NCI-H187 treated with DMSO at 0.1 percent for 48 hours (cell line): ENCODE measurements at regions not wholly inside any gene's neighbourhood (a gene's known extent, or its start where the extent isn't known, plus 50 kb on each side); places are given as distances from the start of the nearest gene placed in this dataset.

Experiments used
- DNase-seq: peaks from one replicate; lab custom pipeline; 2025; lab: John Stamatoyannopoulos, UW

DNA sequence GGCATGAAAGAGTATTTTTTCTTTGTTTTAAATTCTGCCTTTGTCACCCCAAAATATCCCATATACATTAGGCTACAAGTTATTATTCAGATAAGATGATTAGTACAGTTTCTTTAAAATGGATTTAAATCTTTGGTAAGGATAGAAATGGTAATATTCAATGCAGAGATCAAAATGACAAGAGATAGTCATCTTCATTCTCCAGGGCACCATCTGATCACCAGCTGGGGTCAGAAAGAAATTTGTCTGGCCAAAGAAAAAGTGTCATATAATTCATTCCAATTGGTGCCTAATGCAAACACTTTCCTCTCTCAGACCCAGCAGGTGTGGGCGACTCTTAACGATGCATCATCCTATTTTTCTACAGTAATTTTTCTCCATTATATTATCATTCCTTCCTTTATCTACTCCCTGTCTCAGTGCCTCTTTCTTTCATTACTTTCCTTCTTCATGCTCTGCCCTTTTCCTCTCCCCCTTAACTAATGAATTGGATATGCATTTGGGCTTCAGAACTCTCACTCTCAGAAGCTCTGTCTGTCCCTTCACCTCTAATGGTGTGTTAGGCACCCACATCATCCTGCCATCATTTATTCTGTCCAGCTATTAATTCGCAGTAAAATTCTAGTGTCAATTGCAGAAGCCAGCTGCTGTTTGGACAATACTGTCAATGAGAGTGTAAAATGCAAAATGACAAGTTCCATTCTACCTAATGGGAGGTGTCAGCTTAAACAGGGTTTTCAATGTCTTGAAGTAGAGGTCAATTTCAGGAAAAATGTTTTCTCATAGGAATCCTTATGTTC lies 570.5 kb downstream of the TDRD15 start:
- no peak for DNase-seq

DNA sequence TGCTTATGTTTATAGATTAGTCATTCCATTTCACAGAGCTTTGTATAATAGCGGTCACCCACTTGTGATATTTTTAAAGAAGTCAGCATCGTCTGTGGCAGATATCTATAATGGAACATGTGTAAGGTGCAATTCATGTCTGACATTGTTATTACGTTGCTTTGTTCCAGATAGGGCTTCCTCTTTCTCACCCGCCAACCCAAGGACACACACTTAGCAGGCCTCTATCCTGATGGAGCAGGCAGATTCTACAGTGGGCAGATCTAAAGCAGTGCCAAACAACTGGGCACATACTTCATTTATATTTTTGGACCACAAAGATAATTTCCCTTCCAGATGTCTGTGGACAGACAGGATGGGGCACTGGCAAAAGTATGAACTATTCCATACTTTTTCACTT lies 573.1 kb downstream of the TDRD15 start:
- no peak for DNase-seq

DNA sequence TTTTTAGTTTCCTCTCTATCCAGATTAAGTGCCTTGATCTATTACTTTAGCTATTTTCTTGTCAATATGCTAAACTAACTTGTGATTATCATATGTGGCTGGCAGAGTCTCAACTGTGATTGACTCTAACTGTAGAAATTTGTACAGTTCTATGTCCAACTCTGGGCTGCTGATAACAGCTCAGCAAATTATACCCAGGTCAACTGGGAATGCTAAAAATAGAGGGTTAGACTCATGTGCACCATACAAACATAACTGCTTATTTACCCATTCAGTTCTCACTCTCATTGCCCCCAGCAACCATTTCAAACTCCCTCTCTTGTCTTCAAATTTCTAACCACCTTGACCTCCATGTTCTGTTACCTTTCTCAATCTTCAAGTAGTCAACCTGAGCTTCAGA lies 576.9 kb downstream of the TDRD15 start:
- no peak for DNase-seq

DNA sequence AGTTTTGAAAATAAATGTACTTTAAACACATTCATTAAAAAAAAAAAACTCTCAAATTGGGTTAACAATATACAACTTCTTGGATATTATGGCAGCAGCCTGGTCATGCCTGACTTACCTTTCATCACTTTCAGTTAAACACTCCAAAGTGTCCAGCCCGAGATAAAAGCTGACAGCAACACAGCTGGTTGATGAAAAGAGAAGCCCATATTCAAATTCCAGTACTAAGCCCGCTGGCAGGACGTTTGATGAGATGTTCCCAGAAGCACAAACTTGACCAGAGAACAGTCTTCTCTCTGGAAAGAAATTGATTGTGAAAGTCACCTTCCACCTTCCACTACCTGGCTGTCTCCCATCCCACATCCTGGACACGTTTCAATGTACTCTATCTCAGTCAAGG lies 586.3 kb downstream of the TDRD15 start:
- no peak for DNase-seq

DNA sequence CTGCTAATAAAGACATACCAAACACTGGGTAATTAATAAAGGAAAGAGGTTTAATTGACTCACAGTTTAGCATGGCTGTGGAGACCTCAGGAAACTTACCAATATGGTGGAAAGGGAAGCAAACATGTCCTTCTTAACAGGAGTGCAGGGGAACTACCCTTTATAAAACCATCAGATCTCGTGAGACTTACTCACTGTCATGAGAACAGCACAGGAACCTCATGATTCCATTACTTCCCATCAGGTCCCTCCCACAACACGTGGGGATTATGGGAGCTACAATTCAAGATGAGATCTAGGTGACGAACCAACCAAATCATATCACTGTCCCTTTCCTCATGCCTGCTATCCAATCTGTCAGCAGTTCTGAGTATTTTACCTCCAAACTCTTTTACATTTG lies 586.7 kb downstream of the TDRD15 start:
- no peak for DNase-seq

DNA sequence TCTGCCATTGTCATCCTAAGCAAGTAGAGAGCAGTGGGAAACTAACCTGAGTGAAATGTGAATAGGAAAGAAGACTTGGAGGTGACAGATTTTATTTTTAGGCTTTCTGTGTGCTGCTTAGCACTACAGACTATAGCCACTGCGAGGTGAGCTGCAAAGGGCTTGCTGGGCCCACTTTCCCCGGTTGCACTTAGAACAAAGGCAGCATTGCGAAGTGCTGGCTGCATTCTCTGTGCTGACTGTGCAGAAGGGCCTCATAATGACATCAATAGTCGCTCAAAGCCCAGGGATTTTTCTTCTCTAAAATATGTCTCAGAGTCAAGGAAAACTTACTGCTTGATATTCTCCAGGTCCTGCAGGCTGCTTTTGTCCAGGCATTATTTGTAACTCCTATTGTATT lies 592.1 kb downstream of the TDRD15 start:
- DNase-seq: no peak

DNA sequence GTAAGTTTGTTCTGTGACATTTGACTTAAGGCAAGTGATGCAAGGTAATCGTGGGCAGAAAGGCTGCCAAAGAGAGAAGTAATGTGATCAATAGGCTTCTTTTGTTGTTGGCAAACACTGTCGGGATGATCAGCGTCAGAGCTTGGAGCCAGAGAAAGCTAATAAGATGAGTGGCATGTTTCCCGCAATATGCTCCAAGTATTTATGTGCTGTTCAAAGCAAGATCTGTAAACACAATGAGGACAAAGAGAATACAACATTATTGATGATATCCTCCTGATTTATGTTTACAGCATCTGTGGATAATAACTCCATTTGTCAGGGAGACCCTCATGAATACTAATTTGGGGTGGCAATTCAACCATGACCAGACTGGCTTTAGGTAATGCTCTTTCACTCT lies 603.3 kb downstream of the TDRD15 start:
- DNase-seq: no peak

DNA sequence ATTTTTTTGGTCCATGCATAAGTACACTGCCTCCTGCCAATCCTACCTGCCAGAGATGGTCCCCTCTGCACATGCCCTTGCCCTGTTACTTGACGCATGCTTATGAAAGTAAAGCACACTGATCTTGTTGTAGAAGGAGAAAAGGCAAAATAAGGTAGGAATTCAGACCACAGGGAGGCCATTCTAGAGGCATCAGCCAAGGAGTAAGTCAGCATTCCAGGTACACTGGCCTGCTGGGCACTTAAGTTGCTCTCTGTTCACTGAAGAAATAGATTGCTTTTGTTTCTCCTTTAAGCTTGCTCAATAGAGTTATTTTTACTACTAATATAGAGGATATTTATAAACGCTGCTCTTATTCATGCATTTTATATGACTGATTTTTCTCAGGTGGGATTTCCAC lies 604.4 kb downstream of the TDRD15 start:
- DNase-seq: no peak

DNA sequence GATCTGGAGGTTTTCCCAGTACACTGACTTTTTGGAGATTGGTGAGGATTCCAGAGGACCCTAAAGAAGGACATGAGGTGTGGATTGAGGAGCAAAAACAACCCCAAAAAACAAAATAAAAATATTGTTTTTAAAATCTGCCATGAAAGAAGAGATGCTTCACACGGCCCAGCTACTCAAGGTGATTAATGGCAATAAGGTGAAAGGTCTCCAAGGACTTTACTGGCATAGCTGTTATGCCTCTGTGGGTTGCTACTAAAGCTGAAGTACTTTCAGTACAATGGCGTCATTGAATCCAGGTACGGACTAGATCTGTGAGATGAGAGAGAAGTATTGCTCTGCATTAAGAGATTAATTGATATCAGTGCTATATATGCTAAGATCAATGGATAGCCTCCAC lies 606.4 kb downstream of the TDRD15 start:
- DNase-seq: no peak

DNA sequence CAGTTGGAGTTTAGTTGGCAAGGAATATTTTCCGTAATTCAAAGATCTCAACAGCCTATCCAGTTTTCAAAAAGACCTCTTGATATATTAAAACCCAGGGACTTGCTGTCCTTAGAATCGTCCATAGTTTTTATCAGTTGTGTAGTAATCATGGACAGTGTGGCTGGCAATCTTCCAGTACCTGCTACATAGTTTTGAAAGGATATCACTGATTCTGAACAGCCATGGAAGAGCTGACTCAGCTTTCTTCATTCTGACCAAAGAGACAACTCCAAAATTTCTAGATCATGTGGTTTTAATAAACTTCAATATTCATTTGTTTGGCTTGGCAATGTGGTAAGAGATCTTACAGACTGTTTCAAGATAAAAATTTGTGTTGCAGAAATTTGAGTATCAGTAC lies 616.7 kb downstream of the TDRD15 start:
- DNase-seq: no peak

DNA sequence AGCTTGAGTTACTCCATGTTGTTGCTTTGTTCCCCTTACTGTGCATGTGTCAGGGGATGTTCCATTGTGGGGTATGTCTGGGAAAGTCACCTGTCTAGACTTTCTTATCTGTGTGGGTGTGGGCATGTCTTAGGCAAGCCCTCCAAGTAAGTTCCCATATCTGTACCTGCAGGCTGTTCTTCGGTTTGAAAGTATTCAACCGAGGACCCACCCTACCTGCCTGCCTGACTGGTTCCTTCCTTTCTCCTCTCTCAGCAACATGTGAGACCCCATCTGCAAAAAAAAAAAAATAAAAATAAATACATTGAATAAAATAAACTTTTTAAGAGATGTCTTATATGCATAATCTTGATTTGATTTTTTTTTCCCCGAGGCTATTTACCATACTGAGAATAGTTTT lies 622.7 kb downstream of the TDRD15 start:
- no peak for DNase-seq

DNA sequence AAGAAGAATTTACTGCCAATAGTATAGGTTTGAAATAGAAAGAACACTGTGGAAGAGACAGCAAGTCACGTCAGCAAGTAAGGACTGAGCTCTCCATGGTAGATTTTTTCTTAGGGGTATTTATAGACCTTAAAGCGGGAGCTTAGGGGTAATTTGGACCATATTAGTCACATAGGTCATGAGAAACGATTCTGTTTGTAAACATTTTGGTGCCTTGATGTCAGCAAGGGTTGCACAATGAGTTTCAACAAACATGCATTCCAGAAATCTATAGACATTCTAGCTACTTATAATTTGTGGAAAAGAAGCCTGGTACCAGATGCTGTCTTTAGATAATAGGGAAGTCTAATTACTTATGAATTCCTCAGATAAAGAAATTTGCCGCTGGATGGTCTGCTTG lies 624.7 kb downstream of the TDRD15 start:
- DNase-seq: no peak

DNA sequence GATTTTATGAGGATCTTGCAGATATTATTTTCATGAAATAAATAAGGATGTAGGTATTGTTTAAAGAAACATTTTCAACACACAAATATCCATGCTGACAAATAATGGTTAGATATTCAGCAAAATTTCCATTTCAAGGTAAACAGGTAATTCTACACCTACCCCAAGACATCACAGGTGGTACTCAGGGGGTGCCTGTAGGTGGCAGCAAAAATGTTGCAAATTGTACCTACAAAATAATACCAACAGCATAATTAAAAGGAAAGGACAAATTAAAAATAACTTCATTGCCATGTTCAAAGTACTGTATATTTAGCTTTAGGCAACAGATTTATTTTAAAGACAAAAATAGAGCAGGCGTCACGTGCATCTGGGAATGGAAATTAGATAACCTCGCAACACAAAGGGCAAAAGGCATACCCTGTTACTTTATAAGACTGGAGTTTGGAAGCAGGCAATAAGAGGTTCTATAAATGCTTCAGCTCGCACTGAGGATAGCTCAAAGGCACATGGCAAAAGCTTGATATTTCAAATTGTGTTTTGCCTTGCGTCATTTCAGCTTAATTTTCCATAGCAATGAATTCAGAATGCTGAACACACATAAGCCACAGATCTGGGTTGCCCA lies 630.5 kb downstream of the TDRD15 start:
- no peak for DNase-seq

DNA sequence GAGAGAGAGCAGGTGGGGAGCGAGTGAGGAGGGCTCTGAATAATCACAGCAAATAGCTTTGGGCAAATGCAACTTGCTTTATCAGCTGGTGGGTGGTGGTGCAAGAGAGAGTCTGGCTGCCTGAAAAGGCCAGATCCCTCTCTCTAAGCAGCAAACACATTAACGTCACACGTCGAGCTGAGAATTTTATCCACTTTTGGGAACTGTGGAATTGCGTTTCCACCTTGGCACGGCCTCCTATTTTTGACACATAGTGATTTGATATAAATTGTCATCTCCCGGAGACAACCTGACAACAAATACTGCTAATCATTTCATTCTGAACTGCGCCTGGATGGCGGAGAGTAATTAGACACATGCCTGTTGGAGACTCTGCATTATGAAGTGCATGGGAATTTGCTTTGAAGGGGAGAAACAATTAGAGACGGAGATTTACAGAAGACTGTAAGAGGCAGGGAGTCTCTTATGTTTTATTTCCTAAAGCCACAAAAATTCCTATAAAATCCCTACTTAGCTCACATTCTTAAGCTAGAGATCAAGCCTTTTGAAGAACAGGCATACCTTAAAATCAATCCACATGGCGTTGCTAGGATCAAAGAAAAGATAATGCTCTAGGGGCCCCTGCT lies 634.1 kb downstream of the TDRD15 start:
- no peak for DNase-seq

DNA sequence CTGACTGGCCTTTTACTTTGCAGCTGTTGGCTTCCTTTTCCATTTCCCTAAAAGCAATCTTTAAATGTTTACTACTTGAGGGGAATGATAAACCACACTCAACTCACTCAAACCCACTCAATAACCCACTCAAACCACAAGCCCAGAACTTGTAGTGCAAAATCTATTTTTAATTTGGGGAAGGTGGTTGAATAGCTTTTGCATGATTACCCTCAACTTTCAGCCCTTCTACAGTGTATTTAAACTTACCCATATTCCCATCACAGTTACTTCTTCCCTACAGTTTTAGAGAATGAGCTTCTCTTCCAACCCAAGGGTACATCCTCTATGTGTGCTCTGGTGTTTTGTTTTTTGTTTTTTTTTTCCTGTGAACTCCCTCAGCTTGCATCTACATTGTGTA lies 636.1 kb downstream of the TDRD15 start:
- no peak for DNase-seq

DNA sequence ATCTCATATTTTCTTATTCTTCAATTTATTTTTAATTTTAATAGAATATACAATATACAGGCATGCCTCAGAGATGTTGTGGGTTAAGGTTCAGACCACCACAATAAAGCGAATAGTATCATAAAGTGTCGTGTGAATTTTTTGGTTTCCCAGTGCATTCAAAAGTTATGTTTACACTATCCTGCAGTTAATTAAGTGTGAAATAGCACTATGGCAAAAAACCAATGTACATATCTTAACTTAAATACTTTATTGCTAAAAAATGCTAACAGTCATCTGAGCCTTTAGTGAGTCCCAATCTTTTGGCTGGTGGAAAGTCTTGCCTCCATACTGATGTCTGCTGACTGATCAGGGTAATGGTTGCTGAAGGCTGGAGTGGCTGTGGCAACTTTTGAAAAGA lies 637.6 kb downstream of the TDRD15 start:
- no peak for DNase-seq

DNA sequence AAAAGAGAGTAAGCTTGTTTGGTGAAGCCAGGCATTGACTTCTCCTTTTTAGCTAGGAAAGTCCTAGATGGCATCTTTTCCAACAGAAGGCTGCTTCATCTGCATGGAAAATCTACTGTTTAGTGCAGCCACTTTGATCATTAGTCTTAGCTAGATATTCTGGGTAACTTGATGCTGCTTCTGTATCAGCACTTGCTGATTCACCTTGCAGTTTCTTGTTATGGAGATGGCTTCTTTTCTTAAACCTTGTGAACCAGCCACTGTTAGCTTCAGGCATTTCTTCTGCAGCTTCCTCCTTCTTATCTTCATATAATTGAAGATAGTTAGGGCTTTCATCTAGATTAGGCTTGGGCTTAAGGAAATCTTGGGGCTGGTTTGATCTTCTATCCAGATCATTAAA lies 639.7 kb downstream of the TDRD15 start:
- no peak for DNase-seq

DNA sequence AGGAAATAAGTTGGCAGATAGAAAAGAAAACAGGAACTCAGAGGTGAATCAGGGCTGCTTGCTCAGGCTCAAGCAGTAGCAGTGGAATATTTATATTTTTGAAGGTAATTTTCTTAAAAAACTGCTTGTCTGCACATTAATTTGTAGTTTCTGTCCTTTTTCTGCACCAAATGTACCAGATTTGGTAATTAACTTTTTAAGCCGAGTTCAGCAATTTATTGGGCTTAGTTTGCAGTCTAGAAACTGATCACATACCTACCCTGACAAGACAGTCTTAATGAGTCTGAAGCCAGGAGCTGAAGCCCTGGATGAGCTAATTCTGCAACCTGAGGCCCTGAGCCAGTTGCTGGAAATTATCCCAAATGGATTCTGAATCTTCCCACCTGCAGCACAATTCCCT lies 647.0 kb downstream of the TDRD15 start:
- no peak for DNase-seq

DNA sequence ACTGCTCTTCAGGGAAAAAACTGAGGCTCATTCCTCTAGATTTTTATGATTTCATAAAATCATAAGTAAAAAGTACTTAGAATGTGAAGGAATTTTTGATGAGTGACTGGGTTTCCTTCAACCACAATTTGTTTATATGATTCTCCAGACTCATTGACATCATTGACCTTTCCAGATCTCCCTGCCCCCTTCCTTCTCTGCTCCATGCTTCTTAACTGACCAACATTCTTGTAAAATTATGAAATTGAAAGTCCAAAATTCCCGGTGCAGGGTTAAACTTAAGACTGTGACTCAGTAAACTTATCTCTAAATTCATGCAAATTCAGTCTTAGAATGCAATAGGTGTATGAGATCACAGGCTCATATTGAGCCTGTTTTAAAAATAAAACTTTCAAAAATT lies 648.9 kb downstream of the TDRD15 start:
- DNase-seq: no peak

DNA sequence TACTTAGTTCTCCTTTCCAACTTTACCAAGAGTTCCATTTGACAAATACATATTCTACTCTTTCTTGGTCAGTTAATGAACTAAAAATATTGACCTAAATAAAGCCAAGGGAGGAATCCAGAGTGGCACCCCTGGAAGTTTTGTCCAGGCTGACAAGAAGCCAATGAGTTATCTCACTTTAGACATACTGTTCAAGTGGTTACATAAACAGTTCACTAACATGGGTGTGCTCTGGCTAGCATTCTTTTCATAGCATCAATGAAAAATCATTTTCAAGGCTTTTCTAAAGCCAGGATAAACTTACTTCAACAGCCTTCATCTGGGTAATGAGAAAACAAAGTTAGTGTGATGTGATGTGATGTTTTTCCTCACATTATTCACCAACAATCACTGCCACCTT lies 649.4 kb downstream of the TDRD15 start:
- DNase-seq: no peak

DNA sequence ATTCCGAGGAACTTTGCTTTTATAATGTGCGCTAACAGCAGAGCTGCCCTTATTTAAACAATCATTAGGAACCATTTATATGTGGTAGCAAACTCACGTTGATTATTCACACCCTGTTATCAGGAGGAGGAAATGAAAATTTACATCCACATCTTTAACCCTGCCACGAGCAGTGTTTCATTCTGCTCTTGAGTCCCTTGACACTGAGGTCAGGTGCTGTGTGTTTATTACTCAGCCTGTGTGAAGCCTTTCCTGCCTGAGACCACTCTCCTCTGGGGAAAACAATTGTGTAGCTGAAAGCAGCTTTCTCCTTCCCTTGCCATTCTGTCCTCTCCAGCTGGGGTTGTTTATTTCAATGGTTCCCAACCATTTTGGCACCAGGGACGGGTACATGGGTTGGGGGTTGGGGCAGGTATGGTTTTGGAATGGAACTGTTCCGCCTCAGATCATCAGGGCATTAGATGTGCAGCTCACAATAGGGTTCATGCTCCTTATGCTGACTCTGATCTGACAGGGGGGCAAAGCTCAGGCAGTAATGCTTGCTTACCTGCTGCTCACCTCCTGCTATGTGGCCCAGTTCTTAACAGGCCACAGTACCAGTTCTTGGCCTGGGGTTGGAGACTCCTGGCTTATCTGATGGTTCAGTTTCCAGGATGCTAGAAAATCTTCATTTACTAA lies 651.1 kb downstream of the TDRD15 start:
- DNase-seq: no peak

DNA sequence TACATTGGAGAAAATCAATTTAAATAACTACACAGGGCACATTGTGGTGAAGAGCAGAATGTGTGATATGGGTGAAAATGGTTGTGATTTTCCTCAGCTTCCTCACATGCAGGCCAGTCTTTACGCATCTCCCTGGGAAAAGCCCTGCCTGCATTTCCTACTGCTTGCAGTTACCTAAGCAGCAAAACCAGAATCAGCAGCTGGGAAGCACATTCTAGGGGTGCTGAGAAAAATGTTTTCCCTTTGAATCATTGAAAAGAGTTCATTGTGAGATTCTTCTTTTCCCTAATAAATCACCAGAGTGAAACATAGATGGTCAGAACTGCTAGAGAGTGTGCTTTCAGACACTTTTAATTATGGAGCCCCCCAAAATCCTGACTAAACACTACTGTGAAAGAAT lies 656.0 kb downstream of the TDRD15 start:
- no peak for DNase-seq

DNA sequence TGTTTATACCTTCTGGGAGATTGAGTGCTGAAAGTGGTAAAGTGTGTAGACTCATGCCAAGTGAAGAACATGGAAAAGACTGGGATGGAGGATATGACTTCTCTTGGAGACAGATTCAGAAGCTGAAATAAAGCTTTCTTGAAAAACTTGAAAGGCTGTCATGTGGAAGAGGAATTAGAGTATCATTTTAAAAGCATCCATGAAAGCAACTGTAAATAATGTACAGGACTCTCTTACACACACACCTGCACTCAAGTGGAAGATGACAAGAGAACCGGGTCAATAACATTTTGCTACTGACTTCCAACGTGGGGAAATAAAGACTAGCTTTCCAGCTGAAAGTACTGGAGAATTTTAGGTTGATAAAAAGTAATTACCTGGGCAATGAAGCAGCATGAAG lies 658.2 kb downstream of the TDRD15 start:
- no peak for DNase-seq
